ENCODE measurements at regions not wholly inside any gene's neighbourhood (a gene's known extent, or its start where the extent isn't known, plus 50 kb on each side); places are given as distances from the start of the nearest gene placed in this dataset.

DNA sequence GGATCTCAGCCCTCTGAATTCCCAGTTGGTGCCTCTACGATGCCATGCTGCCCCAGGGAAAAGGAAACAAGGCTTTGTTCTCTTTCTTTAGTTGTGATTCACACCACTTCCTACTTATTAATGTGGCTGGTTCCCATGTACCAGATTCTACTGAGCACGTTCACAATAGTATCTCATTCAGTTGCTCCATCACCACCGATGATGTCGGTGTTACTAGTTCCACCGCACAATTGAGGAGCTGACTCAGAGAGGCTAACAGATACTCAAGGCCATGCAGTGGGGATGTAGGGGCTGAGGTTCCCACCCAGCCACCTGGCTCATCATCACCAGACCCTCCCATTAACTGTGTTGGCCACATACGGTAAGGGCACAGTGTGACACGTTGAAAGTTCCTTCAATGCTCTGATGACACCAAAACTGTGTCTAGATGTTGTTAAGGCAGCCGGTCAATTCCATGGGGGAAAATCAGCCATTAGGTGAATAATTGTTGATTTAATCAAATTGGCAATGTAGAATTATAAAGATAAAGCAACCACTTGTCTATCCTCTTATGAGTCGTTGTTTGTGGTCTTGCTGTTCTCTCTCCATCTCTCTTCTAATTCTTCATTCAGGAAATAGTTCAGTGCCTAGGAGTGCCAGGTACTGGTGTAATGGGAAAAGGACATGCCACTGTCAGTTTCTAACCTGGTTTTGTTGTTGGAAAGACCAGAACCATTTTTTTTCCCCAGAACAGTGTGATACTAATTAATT is 244.2 kb upstream of the CRY1 start:
- Histone ChIP-seq H3K4me3 (no peak overlapping the region), H3K27ac (no peak overlapping the region)
- TF ChIP-seq, protein P1, sequence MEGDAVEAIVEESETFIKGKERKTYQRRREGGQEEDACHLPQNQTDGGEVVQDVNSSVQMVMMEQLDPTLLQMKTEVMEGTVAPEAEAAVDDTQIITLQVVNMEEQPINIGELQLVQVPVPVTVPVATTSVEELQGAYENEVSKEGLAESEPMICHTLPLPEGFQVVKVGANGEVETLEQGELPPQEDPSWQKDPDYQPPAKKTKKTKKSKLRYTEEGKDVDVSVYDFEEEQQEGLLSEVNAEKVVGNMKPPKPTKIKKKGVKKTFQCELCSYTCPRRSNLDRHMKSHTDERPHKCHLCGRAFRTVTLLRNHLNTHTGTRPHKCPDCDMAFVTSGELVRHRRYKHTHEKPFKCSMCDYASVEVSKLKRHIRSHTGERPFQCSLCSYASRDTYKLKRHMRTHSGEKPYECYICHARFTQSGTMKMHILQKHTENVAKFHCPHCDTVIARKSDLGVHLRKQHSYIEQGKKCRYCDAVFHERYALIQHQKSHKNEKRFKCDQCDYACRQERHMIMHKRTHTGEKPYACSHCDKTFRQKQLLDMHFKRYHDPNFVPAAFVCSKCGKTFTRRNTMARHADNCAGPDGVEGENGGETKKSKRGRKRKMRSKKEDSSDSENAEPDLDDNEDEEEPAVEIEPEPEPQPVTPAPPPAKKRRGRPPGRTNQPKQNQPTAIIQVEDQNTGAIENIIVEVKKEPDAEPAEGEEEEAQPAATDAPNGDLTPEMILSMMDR (IDR thresholded peaks at IDR 0.05) = no peak
- DNase-seq (ENCODE audit: low spot score) = no peak

DNA sequence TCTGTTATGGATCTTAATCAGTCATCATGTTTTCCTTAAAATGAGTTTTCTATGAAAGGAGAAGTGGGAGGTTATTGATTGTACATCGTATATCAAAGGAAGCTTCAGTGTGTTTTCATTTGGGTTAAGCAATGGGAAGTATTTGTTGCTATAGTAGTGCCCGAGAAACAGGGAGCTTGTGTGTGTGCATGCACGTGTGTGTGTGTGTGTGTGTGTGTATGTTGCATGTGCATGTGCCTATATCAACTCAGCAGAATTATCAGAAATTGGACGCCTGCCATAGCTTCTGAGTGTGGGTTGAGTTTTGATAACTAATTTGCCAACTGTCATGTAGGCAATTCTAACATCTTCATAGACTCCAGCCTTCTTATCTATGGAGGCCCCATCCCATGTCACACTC is 246.1 kb upstream of the CRY1 start:
- DNase-seq (ENCODE audit: low spot score) = no peak
- Histone ChIP-seq H3K4me3 (no peak overlapping the region), H3K27ac (no peak overlapping the region)
- TF ChIP-seq, protein P1 (IDR thresholded peaks at IDR 0.05) = no peak

DNA sequence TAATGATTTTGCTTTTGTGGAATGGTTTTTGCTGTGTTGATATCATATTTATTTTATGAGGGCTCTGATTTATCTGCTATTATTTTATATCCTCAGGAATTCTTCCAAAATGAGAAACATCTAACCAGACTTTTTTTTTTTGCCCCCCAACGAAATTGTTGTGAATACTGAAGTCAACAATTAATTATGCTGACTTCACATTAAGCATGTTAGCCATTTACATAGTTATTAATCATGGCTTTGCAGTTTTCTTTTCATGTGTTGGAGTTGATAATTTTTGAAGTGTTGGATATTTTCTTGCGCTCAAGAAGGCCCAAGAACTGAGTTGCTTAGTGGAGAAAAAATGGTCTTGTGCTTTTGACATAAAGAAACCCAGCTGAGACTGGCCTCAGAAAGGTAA is 246.6 kb upstream of the CRY1 start:
- TF ChIP-seq, protein P1 (IDR thresholded peaks at IDR 0.05) = no peak
- DNase-seq (ENCODE audit: low spot score) = no peak
- Histone ChIP-seq H3K27ac (no peak overlapping the region), H3K4me3 (no peak overlapping the region)

DNA sequence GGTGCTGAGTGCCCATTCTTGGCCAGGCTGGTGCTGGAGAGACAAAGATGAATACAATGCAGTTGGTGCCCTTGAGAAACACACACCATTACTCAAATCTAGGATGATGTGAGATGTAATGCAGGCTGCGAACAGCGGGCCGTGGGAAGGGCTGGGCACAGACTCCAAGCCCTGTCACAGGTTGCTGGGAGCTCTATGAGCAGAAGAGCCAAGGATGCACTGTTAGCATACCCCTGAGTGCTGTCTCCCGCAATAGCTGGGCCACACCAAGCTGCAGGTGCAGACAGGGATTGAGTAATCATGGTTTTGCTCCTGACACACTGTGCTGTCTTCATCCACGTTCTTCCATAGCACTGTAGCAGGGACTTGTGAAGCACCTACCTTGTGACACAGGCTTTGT is 247.5 kb upstream of the CRY1 start:
- TF ChIP-seq, protein P1 (IDR thresholded peaks at IDR 0.05) = no peak
- no peak for DNase-seq (ENCODE audit: low spot score)
- H3K27ac ChIP-seq = no peak overlapping the region
- no peak overlapping the region for H3K4me3 ChIP-seq

DNA sequence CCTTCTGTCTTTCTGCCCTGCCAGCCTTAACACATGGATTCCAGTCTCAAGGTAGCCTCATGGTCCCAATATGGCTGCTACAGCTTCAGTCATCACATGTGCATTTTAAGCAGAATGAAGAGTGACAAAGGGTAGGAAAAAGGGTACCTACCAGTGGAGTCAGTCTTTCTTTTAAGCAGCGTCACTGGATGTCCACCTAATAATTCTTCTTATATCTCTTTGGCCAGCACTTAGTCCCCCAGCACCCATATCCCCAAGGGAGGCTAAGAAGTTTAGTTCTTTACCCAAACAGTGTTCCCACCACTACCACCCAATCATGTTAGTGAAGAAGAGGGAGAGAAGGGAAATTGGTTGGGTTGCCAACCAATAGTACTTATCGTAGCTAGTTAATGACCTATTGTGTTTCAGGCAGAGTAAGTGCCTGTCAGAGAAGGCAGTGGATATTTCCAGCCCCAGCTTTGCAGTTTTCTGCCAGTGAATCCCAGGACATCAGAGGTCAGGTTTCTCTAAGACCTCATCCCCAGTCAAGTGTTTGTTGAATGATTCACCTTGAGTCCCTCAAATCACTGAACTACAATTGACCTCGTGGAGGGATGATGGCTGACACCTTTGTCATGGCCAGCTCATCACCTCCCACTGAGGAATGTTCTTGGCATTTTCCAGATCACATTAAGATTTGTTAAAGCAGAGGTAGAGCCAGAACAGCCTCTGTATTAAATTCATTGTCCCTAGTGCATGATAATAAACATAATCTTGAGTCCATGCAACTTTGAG is 250.9 kb upstream of the CRY1 start:
- H3K27ac ChIP-seq = no peak overlapping the region
- DNase-seq (ENCODE audit: low spot score) = no peak
- TF ChIP-seq, protein P1 (IDR thresholded peaks at IDR 0.05) = no peak
- no peak overlapping the region for H3K4me3 ChIP-seq

DNA sequence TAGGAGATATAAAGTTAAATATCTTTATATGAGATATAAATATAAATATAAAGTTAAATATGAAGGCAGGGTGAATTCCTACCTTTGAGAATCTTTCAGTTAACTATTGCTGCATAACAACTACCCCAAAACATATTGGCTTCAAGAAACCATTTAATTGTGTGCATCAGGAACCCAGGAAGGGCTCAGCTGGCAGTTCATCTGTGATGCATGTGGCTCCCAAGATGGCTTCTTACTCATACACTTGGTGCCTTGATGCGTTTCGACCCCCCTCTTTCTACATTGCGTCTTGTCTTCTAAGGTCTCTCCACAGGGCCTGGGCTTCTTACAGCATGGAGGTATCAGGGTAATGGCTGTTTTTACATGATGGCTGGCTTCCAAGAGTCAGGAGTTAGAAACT is 253.9 kb upstream of the CRY1 start:
- TF ChIP-seq, protein P1 (IDR thresholded peaks at IDR 0.05) = no peak
- no peak for DNase-seq (ENCODE audit: low spot score)
- H3K27ac ChIP-seq = no peak overlapping the region
- H3K4me3 ChIP-seq = no peak overlapping the region
